Thyroid gland (tissue), 4 donors: ENCODE measurements at regions not wholly inside any gene's neighbourhood (a gene's known extent, or its start where the extent isn't known, plus 50 kb on each side); places are given as distances from the start of the nearest gene placed in this dataset.

ENCODE experiments used
- CTCF ChIP-seq, 6 experiments: fragments of 200-600 bp in 3 of 6; fragments of 450-650 bp in 3 of 6; sonication (generic) in 3 of 6; IDR thresholded peaks; one replicate each; pipeline ENCODE4 v1.5.1; 2016 to 2019; ENCODE audit warnings: antibody characterized with exemption in 6 of 6, mild to moderate bottlenecking in 2 of 6, inconsistent platforms in 1 of 6, moderate library complexity in 1 of 6
- POLR2A ChIP-seq, 2 donors: fragments of 450-650 bp; IDR thresholded peaks; one replicate each; pipeline ENCODE4 v1.6.1; 2017; ENCODE audit warnings: antibody characterized with exemption in 2 of 2, mild to moderate bottlenecking in 2 of 2, moderate library complexity in 1 of 2

- TF ChIP-seq CTCF (IDR thresholded peaks at IDR 0.05), result no peak
- no peak for TF ChIP-seq POLR2A (IDR thresholded peaks at IDR 0.05)
Observed at GRCh38 chr3:144173491-144173890, 201.9 kb downstream of the DIPK2A start.
